H9 (cell line): ENCODE measurements at regions not wholly inside any gene's neighbourhood (a gene's known extent, or its start where the extent isn't known, plus 50 kb on each side); places are given as distances from the start of the nearest gene placed in this dataset.

Experiments used
- DNase-seq: peaks from one replicate; pipeline ENCODE4 v3.0.0-alpha.2; 2017
- H2AFZ ChIP-seq: one replicate; pipeline ENCODE4 v1.6.1; 2013; ENCODE audit warnings: mild to moderate bottlenecking, low read length, control low read depth, moderate library complexity
- H2AK5ac ChIP-seq: 2 replicates; pipeline ENCODE4 v1.6.1; 2013; ENCODE audit warnings: low read length, control low read depth, mixed read lengths; ENCODE audit not compliant: insufficient read length
- H2BK120ac ChIP-seq: one replicate; pipeline ENCODE4 v1.6.1; 2013; ENCODE audit warnings: low read depth, mild to moderate bottlenecking, low read length, control low read depth, inconsistent platforms; ENCODE audit not compliant: poor library complexity, severe bottlenecking
- H2BK12ac ChIP-seq: 2 replicates; pipeline ENCODE4 v1.6.1; 2013; ENCODE audit warnings: low read length, control low read depth, mixed read lengths, low read depth; ENCODE audit not compliant: insufficient read length
- H2BK15ac ChIP-seq: 2 replicates; pipeline ENCODE4 v1.6.1; 2013; ENCODE audit warnings: low read depth, low read length, control low read depth
- H2BK20ac ChIP-seq: one replicate; pipeline ENCODE4 v1.6.1; 2013; ENCODE audit warnings: low read depth, mild to moderate bottlenecking, low read length, control low read depth, inconsistent platforms; ENCODE audit not compliant: poor library complexity, severe bottlenecking
- H2BK5ac ChIP-seq: 2 replicates; pipeline ENCODE4 v1.6.1; 2013; ENCODE audit warnings: low read length, control low read depth, mixed read lengths; ENCODE audit not compliant: insufficient read length
- H3K14ac ChIP-seq: 2 replicates; pipeline ENCODE4 v1.6.1; 2013; ENCODE audit warnings: low read length, control low read depth; ENCODE audit not compliant: insufficient read depth
- H3K18ac ChIP-seq: 2 replicates; pipeline ENCODE4 v1.6.1; 2013; ENCODE audit warnings: low read depth, mild to moderate bottlenecking, mixed read lengths, low read length, control low read depth; ENCODE audit not compliant: insufficient read length
- H3K23ac ChIP-seq: 2 replicates; pipeline ENCODE4 v1.6.1; 2013; ENCODE audit warnings: low read length, control low read depth, mixed read lengths, low read depth; ENCODE audit not compliant: insufficient read length
- H3K23me2 ChIP-seq: 2 replicates; pipeline ENCODE4 v1.6.1; 2013; ENCODE audit warnings: low read depth, mild to moderate bottlenecking, mixed read lengths, low read length, control low read depth; ENCODE audit not compliant: insufficient read length, poor library complexity, severe bottlenecking
- H3K27ac ChIP-seq: 2 replicates; pipeline ENCODE4 v1.5.1; 2013; ENCODE audit warnings: low read length, control low read depth, mixed read lengths, low read depth; ENCODE audit not compliant: insufficient read length
- H3K27me3 ChIP-seq: 2 replicates; pipeline ENCODE4 v1.6.1; 2013; ENCODE audit warnings: low read length, control low read depth, inconsistent platforms; ENCODE audit not compliant: insufficient read depth
- H3K4ac ChIP-seq: 2 replicates; pipeline ENCODE4 v1.6.1; 2013; ENCODE audit warnings: low read depth, mild to moderate bottlenecking, control low read depth, inconsistent platforms, low read length, moderate library complexity
- H3K4me1 ChIP-seq: 2 replicates; pipeline ENCODE4 v1.6.1; 2013; ENCODE audit warnings: low read length, control low read depth, inconsistent platforms; ENCODE audit not compliant: insufficient read depth
- H3K4me2 ChIP-seq: 2 replicates; pipeline ENCODE4 v1.6.1; 2013; ENCODE audit warnings: low read length, control low read depth, mixed read lengths; ENCODE audit not compliant: insufficient read length, insufficient read depth
- H3K56ac ChIP-seq: 2 replicates; pipeline ENCODE4 v1.6.1; 2013; ENCODE audit warnings: low read depth, mild to moderate bottlenecking, mixed read lengths, low read length, control low read depth; ENCODE audit not compliant: insufficient read length
- H3K79me1 ChIP-seq: 2 replicates; pipeline ENCODE4 v1.6.1; 2013; ENCODE audit warnings: low read depth, mild to moderate bottlenecking, moderate library complexity, low read length, control low read depth, inconsistent platforms; ENCODE audit not compliant: insufficient read depth, poor library complexity, severe bottlenecking
- H3K79me2 ChIP-seq: 2 replicates; pipeline ENCODE4 v1.6.1; 2013; ENCODE audit warnings: low read length, control low read depth, inconsistent platforms; ENCODE audit not compliant: insufficient read depth
- H3K9ac ChIP-seq: 2 replicates; pipeline ENCODE4 v1.6.1; 2013; ENCODE audit warnings: low read length, control low read depth, mixed read lengths; ENCODE audit not compliant: insufficient read length; ENCODE audit errors: extremely low read depth
- H3K9me3 ChIP-seq: one replicate; pipeline ENCODE4 v1.6.1; 2013; ENCODE audit warnings: low read depth, low read length, inconsistent platforms; ENCODE audit not compliant: control insufficient read depth
- H3T11ph ChIP-seq: one replicate; pipeline ENCODE4 v1.6.1; 2013; ENCODE audit warnings: mild to moderate bottlenecking, low read length, control low read depth, inconsistent platforms
- H4K20me1 ChIP-seq: one replicate; pipeline ENCODE4 v1.6.1; 2013; ENCODE audit not compliant: control insufficient read depth, insufficient read length, insufficient read depth
- H4K5ac ChIP-seq: 2 replicates; pipeline ENCODE4 v1.6.1; 2013; ENCODE audit warnings: low read depth, mild to moderate bottlenecking, mixed read lengths, low read length, control low read depth; ENCODE audit not compliant: insufficient read length
- H4K8ac ChIP-seq: replicated peaks from 2 replicates; pipeline ENCODE4 v1.6.1; 2013; ENCODE audit warnings: low read length, control low read depth, mixed read lengths, low read depth; ENCODE audit not compliant: insufficient read length
- H4K91ac ChIP-seq: 2 replicates; pipeline ENCODE4 v1.6.1; 2013; ENCODE audit warnings: low read depth, mild to moderate bottlenecking, moderate library complexity, mixed read lengths, low read length, control low read depth; ENCODE audit not compliant: insufficient read length
- H3K27ac Mint-ChIP-seq, 3 experiments: 2 replicates in 2 of 3; 3 replicates in 1 of 3; pipeline ENCODE4 v1.8.0; 2020 to 2021; ENCODE audit warnings: mixed read lengths in 3 of 3, mild to moderate bottlenecking in 1 of 3, moderate library complexity in 1 of 3
- H3K27me3 Mint-ChIP-seq: 2 replicates; pipeline ENCODE4 v1.8.0; 2021; ENCODE audit warnings: low read depth, mild to moderate bottlenecking, moderate library complexity, mixed read lengths
- H3K36me3 Mint-ChIP-seq, 3 experiments: 2 replicates in 2 of 3; 3 replicates in 1 of 3; pipeline ENCODE4 v1.8.0; 2020 to 2021; ENCODE audit warnings: low read depth in 3 of 3, mixed read lengths in 3 of 3; ENCODE audit not compliant: insufficient read depth in 1 of 3
- H3K4me1 Mint-ChIP-seq, 2 experiments: 2 replicates each; pipeline ENCODE4 v1.8.0; 2020; ENCODE audit warnings: mixed read lengths in 2 of 2
- H3K4me3 Mint-ChIP-seq, 2 experiments: 2 replicates in 1 of 2; 3 replicates in 1 of 2; pipeline ENCODE4 v1.8.0; 2020 to 2021; ENCODE audit warnings: mild to moderate bottlenecking in 2 of 2, mixed read lengths in 2 of 2, moderate library complexity in 1 of 2
- H3K9me3 Mint-ChIP-seq, 2 experiments: 2 replicates in 1 of 2; 3 replicates in 1 of 2; pipeline ENCODE4 v1.8.0; 2020; ENCODE audit warnings: mild to moderate bottlenecking in 2 of 2, mixed read lengths in 2 of 2, moderate library complexity in 1 of 2
- CTCF ChIP-seq: fragments of 200-600 bp; sonication (generic); conservative IDR thresholded peaks from 3 replicates; pipeline ENCODE4 v1.8.0; 2021; ENCODE audit warnings: antibody characterized with exemption, mild to moderate bottlenecking
- WGBS: extraction: QIAGEN DNeasy Blood & Tissue Kit; methylation state at CpG from one replicate; pipeline ENCODE4 v1.1.7; 2013; ENCODE audit warnings: missing lambda C conversion rate, low lambda C conversion rate, mixed read lengths; ENCODE audit not compliant: insufficient read length; ENCODE audit errors: extremely low coverage; 5-methylcytosine and 5-hydroxymethylcytosine counted together

- H3K9me3 ChIP-seq, result no peaks in the 10 kb centered on the region
- H3T11ph ChIP-seq, result no peak overlapping the region
- no peak overlapping the region for H2BK120ac ChIP-seq
- no peak overlapping the region for H3K56ac ChIP-seq
- no peaks in the 10 kb centered on the region for H3K79me2 ChIP-seq
- H2AFZ ChIP-seq, result no peak overlapping the region
- no peak overlapping the region for H3K4me3 Mint-ChIP-seq
- H3K27me3 ChIP-seq, result no peaks in the 10 kb centered on the region
- no peak overlapping the region for H2BK12ac ChIP-seq
- no peaks in the 10 kb centered on the region for H3K4me1 ChIP-seq
- WGBS, result no CpG with 5 or more reads among the region's 5 CpGs
- peaks cover 10 to 14% of the 10 kb centered on the region in 2 experiments; a peak in 4 of 5 replicates for H3K9me3 Mint-ChIP-seq
- no peak overlapping the region for H3K9ac ChIP-seq
- no peak overlapping the region for H4K5ac ChIP-seq
- no peaks in the 10 kb centered on the region for H3K23me2 ChIP-seq
- no peak overlapping the region for H3K27ac ChIP-seq
- H3K18ac ChIP-seq, result no peak overlapping the region
- no peak overlapping the region for H2BK5ac ChIP-seq
- no peak for TF ChIP-seq CTCF
- H3K4me1 Mint-ChIP-seq, result peaks cover 9 to 19% of the 10 kb centered on the region in 2 experiments
- H2BK20ac ChIP-seq, result no peak overlapping the region
- H3K4ac ChIP-seq, result no peak overlapping the region
- no peaks in the 10 kb centered on the region for H3K79me1 ChIP-seq
- no peak overlapping the region for H3K27ac Mint-ChIP-seq
- no peak overlapping the region for H3K4me2 ChIP-seq
- H3K14ac ChIP-seq, result no peak overlapping the region
- no peak overlapping the region for H4K8ac ChIP-seq
- H4K20me1 ChIP-seq, result no peaks in the 10 kb centered on the region
- no peak overlapping the region for H2BK15ac ChIP-seq
- no peak overlapping the region for H2AK5ac ChIP-seq
- peaks cover 4 to 9% (median 5%) of the 10 kb centered on the region in 3 experiments; a peak in 6 of 7 replicates for H3K36me3 Mint-ChIP-seq
- no peak overlapping the region for H3K23ac ChIP-seq
- DNase-seq, result no peak
- H3K27me3 Mint-ChIP-seq, result no peaks in the 10 kb centered on the region
- no peak overlapping the region for H4K91ac ChIP-seq
These were observed 190.0 kb upstream of the GRAMD2B start for GRCh38 chr5:126233256-126233655.
